PC-9 (cell line): ENCODE measurements at regions not wholly inside any gene's neighbourhood (a gene's known extent, or its start where the extent isn't known, plus 50 kb on each side); places are given as distances from the start of the nearest gene placed in this dataset.

ENCODE experiments used
- CTCF ChIP-seq: fragments of 200-600 bp; sonication (generic); conservative IDR thresholded peaks from 2 replicates; pipeline ENCODE4 v1.6.1; 2017; ENCODE audit warnings: mixed run types, antibody characterized with exemption, mild to moderate bottlenecking, moderate library complexity
- EZH2 ChIP-seq: fragments of 200-600 bp; sonication (generic); IDR thresholded peaks from 2 replicates; pipeline ENCODE4 v1.8.0; 2017; ENCODE audit warnings: antibody characterized with exemption, low read depth

DNA sequence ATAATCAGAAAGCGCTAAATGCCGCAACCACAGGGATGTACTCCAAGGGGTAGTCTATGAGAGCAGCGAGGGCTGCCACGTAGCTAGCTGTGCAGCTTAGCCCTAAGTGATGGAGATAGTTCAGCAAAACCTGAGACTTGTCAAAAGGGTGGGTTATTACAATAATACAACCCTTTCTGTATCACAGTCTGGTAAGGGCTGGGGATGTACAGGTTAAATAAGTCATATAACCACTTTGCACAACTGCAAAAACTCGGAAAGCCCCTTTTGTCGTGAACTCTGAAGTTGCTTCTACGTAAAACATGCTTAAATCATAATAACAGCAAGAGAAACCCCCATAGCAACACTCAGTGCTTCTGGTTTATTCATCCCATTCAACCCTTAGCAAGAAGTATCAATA, 598.8 kb downstream of the SUCLG1 start:
- TF ChIP-seq CTCF (no peak), EZH2 (no peak)
